Astrocyte of the spinal cord (primary cell): ENCODE measurements at regions not wholly inside any gene's neighbourhood (a gene's known extent, or its start where the extent isn't known, plus 50 kb on each side); places are given as distances from the start of the nearest gene placed in this dataset.

Source experiments
- DNase-seq: peaks from one replicate; pipeline ENCODE4 v3.0.0; 2011; ENCODE audit warnings: low read depth, low spot score
- H3K4me3 ChIP-seq: 2 replicates; pipeline ENCODE4 v1.5.1; 2011; ENCODE audit warnings: low read depth, mild to moderate bottlenecking, low read length, moderate library complexity
- in situ Hi-C: cut with HindIII; loops from 2 replicates; pipeline ENCODE4 v1.10.0; 2017; ENCODE audit warnings: low sequenced_read_pairs
- TF ChIP-seq, protein P1 (sequence below): IDR thresholded peaks from 2 replicates; pipeline ENCODE4 v1.5.1; 2012; ENCODE audit warnings: low read depth, mild to moderate bottlenecking, low read length, inconsistent platforms

DNA sequence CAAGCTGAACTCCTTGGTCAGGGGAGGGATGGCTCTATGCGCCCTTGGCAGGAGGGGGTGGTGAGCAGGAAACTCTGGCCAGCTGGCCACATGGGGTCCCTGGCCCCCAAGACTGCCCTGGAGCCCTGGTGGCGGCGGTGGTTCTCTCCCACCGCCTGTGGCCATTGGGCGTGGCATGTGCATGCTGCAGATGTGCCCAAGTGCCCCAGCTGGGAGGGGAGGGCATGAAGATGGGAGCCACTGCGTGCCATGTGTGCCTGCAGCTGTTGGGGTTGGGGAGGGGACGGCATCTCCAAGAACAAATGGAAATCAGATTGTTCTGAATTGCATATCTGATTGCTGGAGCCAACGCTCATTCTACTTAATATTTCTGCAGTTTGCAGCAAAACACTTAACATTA, 115.7 kb upstream of the IGF1 start:
- no peak for DNase-seq
- TF ChIP-seq, protein P1, sequence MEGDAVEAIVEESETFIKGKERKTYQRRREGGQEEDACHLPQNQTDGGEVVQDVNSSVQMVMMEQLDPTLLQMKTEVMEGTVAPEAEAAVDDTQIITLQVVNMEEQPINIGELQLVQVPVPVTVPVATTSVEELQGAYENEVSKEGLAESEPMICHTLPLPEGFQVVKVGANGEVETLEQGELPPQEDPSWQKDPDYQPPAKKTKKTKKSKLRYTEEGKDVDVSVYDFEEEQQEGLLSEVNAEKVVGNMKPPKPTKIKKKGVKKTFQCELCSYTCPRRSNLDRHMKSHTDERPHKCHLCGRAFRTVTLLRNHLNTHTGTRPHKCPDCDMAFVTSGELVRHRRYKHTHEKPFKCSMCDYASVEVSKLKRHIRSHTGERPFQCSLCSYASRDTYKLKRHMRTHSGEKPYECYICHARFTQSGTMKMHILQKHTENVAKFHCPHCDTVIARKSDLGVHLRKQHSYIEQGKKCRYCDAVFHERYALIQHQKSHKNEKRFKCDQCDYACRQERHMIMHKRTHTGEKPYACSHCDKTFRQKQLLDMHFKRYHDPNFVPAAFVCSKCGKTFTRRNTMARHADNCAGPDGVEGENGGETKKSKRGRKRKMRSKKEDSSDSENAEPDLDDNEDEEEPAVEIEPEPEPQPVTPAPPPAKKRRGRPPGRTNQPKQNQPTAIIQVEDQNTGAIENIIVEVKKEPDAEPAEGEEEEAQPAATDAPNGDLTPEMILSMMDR = no peak
- in situ Hi-C loops = no loop called here
- no peak overlapping the region for H3K4me3 ChIP-seq

DNA sequence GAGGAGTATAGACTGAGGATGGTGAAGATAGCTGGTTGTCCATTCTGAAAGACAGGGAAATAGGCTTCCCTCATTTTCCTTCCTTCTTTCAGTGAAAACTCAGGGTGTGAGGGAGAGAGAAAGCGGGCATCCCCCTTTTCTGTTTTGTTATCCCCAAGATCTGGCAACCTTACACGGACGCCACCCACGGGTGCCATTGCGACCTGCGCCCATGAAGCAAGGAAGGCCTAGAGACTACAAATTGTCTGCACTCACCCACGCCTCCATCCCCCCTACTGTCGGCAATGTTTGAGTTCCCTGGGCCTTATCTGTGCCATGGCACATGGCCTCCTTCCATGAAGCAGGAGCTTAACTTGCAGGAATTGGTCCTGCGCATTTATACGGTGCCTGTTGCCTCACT, 115.0 kb upstream of the IGF1 start:
- no peak overlapping the region for H3K4me3 ChIP-seq
- TF ChIP-seq, protein P1 = no peak
- DNase-seq = no peak
- in situ Hi-C loops = no loop called here

DNA sequence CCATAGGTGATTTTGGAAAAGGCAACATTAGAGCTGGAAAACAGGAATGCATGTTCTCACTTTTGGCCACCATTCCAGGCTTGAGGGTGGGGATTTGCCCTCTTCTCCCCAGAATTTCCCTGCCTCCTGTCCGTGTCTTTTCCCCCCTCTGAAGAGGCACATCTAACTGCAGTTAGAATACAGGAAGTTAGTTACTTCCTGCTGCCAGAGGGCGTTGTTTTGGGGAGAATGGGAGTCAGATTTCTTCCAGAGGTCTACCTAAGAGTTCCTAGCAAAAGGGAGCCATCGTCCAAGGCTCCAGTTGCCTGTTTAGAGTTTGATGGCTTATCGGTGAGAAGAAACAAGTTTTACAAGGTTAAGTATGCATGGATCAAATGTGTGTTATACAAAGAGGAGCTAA, 112.8 kb upstream of the IGF1 start:
- DNase-seq = no peak
- TF ChIP-seq, protein P1 = no peak
- H3K4me3 ChIP-seq = no peak overlapping the region
- in situ Hi-C loops = no loop called here

DNA sequence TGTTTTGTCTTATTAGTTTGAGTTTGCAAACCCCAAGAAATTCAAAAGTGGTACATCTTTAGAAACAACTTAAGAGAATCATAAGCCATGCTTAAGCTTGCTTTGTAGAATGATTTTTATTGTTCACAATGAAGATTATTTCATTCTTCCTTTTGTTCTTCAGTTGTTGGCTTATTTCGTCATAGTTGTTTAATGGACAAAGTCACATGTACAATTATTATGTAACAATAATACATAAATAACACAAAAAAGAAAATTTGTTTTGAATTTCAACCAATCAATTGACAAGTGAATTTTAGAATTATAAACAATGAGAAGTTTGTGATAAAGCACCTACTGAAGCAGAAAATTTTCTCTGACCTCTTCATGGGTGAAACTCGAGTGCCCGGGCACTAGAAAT, 111.8 kb upstream of the IGF1 start:
- in situ Hi-C loops = no loop called here
- TF ChIP-seq, protein P1 = no peak
- no peak overlapping the region for H3K4me3 ChIP-seq
- no peak for DNase-seq

DNA sequence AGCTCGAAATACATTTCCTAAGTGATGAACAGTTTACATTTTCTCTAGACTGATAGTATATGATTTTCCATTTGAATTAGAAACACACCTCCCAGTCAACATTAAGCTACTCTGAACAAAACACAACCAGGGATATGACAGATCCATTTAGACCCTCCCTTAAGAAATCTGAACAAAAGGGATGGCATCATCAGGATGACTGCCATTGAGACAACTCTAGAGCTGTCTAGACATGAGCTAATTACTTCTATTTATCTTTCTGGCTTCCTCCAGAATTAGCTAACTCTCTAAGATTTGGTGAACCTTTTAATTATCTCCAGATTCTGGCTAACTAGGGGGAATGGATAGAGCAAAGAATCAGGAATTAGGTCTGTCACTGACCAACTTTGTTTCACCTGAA, 92.9 kb upstream of the IGF1 start:
- H3K4me3 ChIP-seq = no peak overlapping the region
- in situ Hi-C loops = no loop called here
- DNase-seq = no peak
- TF ChIP-seq, protein P1 = no peak

DNA sequence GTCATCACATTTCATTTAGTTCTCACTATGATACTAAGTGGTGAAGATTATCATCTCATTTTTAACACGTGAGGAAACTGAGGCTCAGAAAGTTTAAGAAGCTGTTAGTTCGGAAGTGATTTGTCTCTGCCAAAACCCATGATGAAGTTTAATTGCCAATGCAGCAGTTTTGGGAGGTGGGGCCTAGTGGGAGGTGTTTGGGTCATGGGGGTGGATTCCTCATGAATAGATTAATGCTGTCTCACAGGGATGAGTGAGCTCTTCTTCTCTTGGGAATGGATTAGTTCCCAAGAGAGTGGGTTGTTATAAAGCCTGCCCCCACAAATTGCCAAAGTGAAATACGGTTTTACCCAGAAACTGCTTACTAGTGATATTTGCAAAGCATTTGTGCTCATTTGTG, 91.5 kb upstream of the IGF1 start:
- H3K4me3 ChIP-seq = no peak overlapping the region
- TF ChIP-seq, protein P1 = no peak
- in situ Hi-C loops = no loop called here
- DNase-seq = no peak

DNA sequence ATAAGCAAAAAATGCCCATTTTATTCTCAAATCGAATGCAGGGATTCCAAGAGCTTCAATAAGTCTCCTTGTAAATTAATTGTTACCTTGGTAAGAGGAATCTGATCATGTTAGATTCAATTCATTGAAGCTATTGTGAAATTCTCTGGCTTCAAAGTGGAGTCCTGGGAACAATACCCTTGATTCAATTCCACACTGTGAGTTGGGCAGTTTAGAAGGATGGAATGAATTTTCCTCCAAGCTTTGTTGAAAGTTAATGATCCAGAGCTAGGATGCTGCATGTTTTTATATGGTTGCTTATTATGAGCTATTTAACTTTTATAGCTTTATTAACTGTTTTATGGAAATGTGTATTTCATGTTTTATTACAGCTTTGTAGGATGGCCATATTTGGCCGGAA, 89.9 kb upstream of the IGF1 start:
- DNase-seq = no peak
- no peak overlapping the region for H3K4me3 ChIP-seq
- TF ChIP-seq, protein P1 = no peak
- in situ Hi-C loops = no loop called here
